Inflammatory macrophage treated with lipopolysaccharide for 1 hour (primary cell): ENCODE measurements at regions not wholly inside any gene's neighbourhood (a gene's known extent, or its start where the extent isn't known, plus 50 kb on each side); places are given as distances from the start of the nearest gene placed in this dataset.
"Not testable (repeated sequence)": the region's sequence is repeated elsewhere in the genome, so short reads cannot be mapped to it uniquely, and the experiment has no call there.

ENCODE experiments used
- DNase-seq, 2 donors: peaks; one replicate each; pipeline ENCODE4 v3.0.0-alpha.2; 2020 to 2022

GRCh38 chr5:51802551-51803184 is 419.4 kb downstream of the ISL1 start:
- no peak for DNase-seq

- DNase-seq: no peak
These were observed 423.4 kb downstream of the ISL1 start for GRCh38 chr5:51806677-51807076.

- DNase-seq: no peak
These were observed 427.3 kb downstream of the ISL1 start for GRCh38 chr5:51810592-51810991.

GRCh38 chr5:51811883-51812471 is 428.7 kb downstream of the ISL1 start:
- DNase-seq: no peak

- DNase-seq: not testable (repeated sequence)
These were observed 431.6 kb downstream of the ISL1 start for GRCh38 chr5:51814817-51815216.

- DNase-seq: no peak
These were observed 433.2 kb downstream of the ISL1 start for GRCh38 chr5:51816427-51816826.

- no peak for DNase-seq
These were observed 438.4 kb downstream of the ISL1 start for GRCh38 chr5:51821697-51822096.

- no peak for DNase-seq
These were observed 446.0 kb downstream of the ISL1 start for GRCh38 chr5:51829230-51829629.

- DNase-seq: no peak
These were observed 446.4 kb downstream of the ISL1 start for GRCh38 chr5:51829691-51830090.

- DNase-seq: no peak
These were observed 449.8 kb downstream of the ISL1 start for GRCh38 chr5:51832934-51833470.

- no peak for DNase-seq
These were observed 455.2 kb downstream of the ISL1 start for GRCh38 chr5:51838459-51838858.

GRCh38 chr5:51843893-51844292 is 460.6 kb downstream of the ISL1 start:
- DNase-seq: no peak

- DNase-seq: no peak
These were observed 462.8 kb downstream of the ISL1 start for GRCh38 chr5:51846015-51846414.

GRCh38 chr5:51859624-51860023 is 476.4 kb downstream of the ISL1 start:
- DNase-seq: no peak

- DNase-seq: no peak
These were observed 477.3 kb downstream of the ISL1 start for GRCh38 chr5:51860532-51861018.

- DNase-seq: no peak
These were observed 488.9 kb downstream of the ISL1 start for GRCh38 chr5:51872144-51872543.

GRCh38 chr5:51881901-51882300 is 498.7 kb downstream of the ISL1 start:
- no peak for DNase-seq

GRCh38 chr5:51882647-51883046 is 499.4 kb downstream of the ISL1 start:
- no peak for DNase-seq

- DNase-seq: no peak
These were observed 506.5 kb downstream of the ISL1 start for GRCh38 chr5:51889703-51890102.

GRCh38 chr5:51890435-51891116 is 507.3 kb downstream of the ISL1 start:
- DNase-seq: no peak

- no peak for DNase-seq
These were observed 509.4 kb downstream of the ISL1 start for GRCh38 chr5:51892680-51893079.

- DNase-seq: no peak
These were observed 512.6 kb downstream of the ISL1 start for GRCh38 chr5:51895834-51896233.

GRCh38 chr5:51902512-51902911 is 519.3 kb downstream of the ISL1 start:
- DNase-seq: no peak

- no peak for DNase-seq
These were observed 525.0 kb downstream of the ISL1 start for GRCh38 chr5:51908215-51908614.
